IMR-90 (cell line): ENCODE measurements at regions not wholly inside any gene's neighbourhood (a gene's known extent, or its start where the extent isn't known, plus 50 kb on each side); places are given as distances from the start of the nearest gene placed in this dataset.

ENCODE experiments used
- ATAC-seq: fragments of 200-7000 bp; cut with Tn5 transposase; 2 replicates; pipeline ENCODE4 v1.9.1; 2020; ENCODE audit warnings: low read depth, mild to moderate bottlenecking, moderate library complexity
- BruUV-seq: library from RNA; stranded (reverse); fragments of 400-500 nt; replicated peaks from 2 replicates; lab custom pipeline; 2021; lab: Mats Ljungman, UMichigan
- CTCF ChIA-PET: fragments of 300-600 bp; formaldehyde crosslinking; extraction: SDS; loops from one replicate; lab custom pipeline; 2021; ENCODE audit warnings: antibody characterized with exemption; lab: Yijun Ruan, JAX
- POLR2A ChIA-PET: fragments of 300-600 bp; sonication (Branson Sonifier 250); formaldehyde crosslinking; loops from one replicate; lab custom pipeline; 2022; ENCODE audit warnings: antibody characterized with exemption; ENCODE audit not compliant: unreplicated experiment; lab: Charles Lee
- DNase-seq: peaks from one replicate; pipeline ENCODE4 v3.0.0; 2013
- H2AFZ ChIP-seq: replicated peaks from 2 replicates; pipeline ENCODE3; 2013; ENCODE audit warnings: low read length, mild to moderate bottlenecking; ENCODE audit not compliant: poor library complexity
- H2AK5ac ChIP-seq: 2 replicates; pipeline ENCODE4 v1.6.1; 2013; ENCODE audit warnings: low read depth, low read length, inconsistent platforms
- H2AK9ac ChIP-seq: replicated peaks from 2 replicates; pipeline ENCODE3; 2013; ENCODE audit warnings: mild to moderate bottlenecking, low read depth, low read length, moderate library complexity; ENCODE audit not compliant: poor library complexity
- H2BK120ac ChIP-seq: 2 replicates; pipeline ENCODE4 v1.6.1; 2013; ENCODE audit warnings: low read depth, low read length, inconsistent platforms
- H2BK15ac ChIP-seq: 3 replicates; pipeline ENCODE4 v1.6.1; 2013; ENCODE audit warnings: low read depth, low read length, inconsistent platforms
- H2BK20ac ChIP-seq: 2 replicates; pipeline ENCODE4 v1.6.1; 2013; ENCODE audit warnings: low read depth, mild to moderate bottlenecking, inconsistent platforms, low read length, moderate library complexity
- H2BK5ac ChIP-seq: 2 replicates; pipeline ENCODE4 v1.6.1; 2013; ENCODE audit warnings: mild to moderate bottlenecking, low read depth, low read length, inconsistent platforms; ENCODE audit not compliant: poor library complexity, severe bottlenecking
- H3K14ac ChIP-seq: replicated peaks from 2 replicates; pipeline ENCODE4 v1.6.1; 2013; ENCODE audit warnings: low read depth, low read length, inconsistent platforms
- H3K18ac ChIP-seq: 2 replicates; pipeline ENCODE4 v1.6.1; 2013; ENCODE audit warnings: low read depth, low read length, control low read depth
- H3K23ac ChIP-seq: 2 replicates; pipeline ENCODE4 v1.6.1; 2013; ENCODE audit warnings: low read depth, low read length, inconsistent platforms
- H3K27ac ChIP-seq: 2 replicates; pipeline ENCODE4 v1.5.1; 2013; ENCODE audit warnings: mild to moderate bottlenecking, control low read depth, low read length; ENCODE audit not compliant: insufficient read depth
- H3K27me3 ChIP-seq: 2 replicates; pipeline ENCODE4 v1.6.1; 2013; ENCODE audit warnings: low read length; ENCODE audit not compliant: control insufficient read depth, insufficient read depth
- H3K36me3 ChIP-seq: 2 replicates; pipeline ENCODE4 v1.6.1; 2013; ENCODE audit warnings: low read length, mixed read lengths; ENCODE audit not compliant: control insufficient read depth, insufficient read depth
- H3K4ac ChIP-seq: 2 replicates; pipeline ENCODE4 v1.6.1; 2013; ENCODE audit warnings: low read depth, low read length, inconsistent platforms
- H3K4me1 ChIP-seq: 2 replicates; pipeline ENCODE4 v1.6.1; 2013; ENCODE audit warnings: low read length, mixed read lengths; ENCODE audit not compliant: control insufficient read depth, insufficient read depth
- H3K4me2 ChIP-seq: 2 replicates; pipeline ENCODE4 v1.6.1; 2013; ENCODE audit warnings: low read depth, mild to moderate bottlenecking, control low read depth, low read length, moderate library complexity
- H3K4me3 ChIP-seq: 2 replicates; pipeline ENCODE4 v1.5.1; 2013; ENCODE audit warnings: low read depth, mild to moderate bottlenecking, control low read depth, low read length, moderate library complexity; ENCODE audit not compliant: insufficient read depth
- H3K56ac ChIP-seq: 2 replicates; pipeline ENCODE4 v1.6.1; 2013; ENCODE audit warnings: low read length, inconsistent platforms; ENCODE audit not compliant: insufficient read depth; ENCODE audit errors: extremely low read depth
- H3K79me1 ChIP-seq, 2 experiments: 2 replicates each; pipeline ENCODE4 v1.6.1; 2013; ENCODE audit warnings: low read length in 2 of 2, inconsistent platforms in 1 of 2, low read depth in 1 of 2
- H3K9ac ChIP-seq: 2 replicates; pipeline ENCODE4 v1.6.1; 2013; ENCODE audit warnings: low read depth, low read length, control low read depth
- H3K9me1 ChIP-seq: 2 replicates; pipeline ENCODE4 v1.6.1; 2013; ENCODE audit warnings: low read length, inconsistent platforms; ENCODE audit not compliant: insufficient read depth
- H3K9me3 ChIP-seq: 2 replicates; pipeline ENCODE4 v1.6.1; 2013; ENCODE audit warnings: low read length; ENCODE audit not compliant: control insufficient read depth, insufficient read depth
- H4K20me1 ChIP-seq: 2 replicates; pipeline ENCODE4 v1.6.1; 2013; ENCODE audit warnings: low read length, inconsistent platforms; ENCODE audit not compliant: insufficient read depth
- H4K5ac ChIP-seq: 2 replicates; pipeline ENCODE4 v1.6.1; 2013; ENCODE audit warnings: mild to moderate bottlenecking, low read depth, low read length, control low read depth
- H4K8ac ChIP-seq, 2 experiments: 2 replicates each; pipeline ENCODE4 v1.6.1; 2013; ENCODE audit warnings: low read depth in 2 of 2, low read length in 2 of 2, control low read depth in 1 of 2, inconsistent platforms in 1 of 2
- H4K91ac ChIP-seq: 2 replicates; pipeline ENCODE4 v1.6.1; 2013; ENCODE audit warnings: low read depth, low read length, inconsistent platforms; ENCODE audit not compliant: insufficient read depth
- RFX5 ChIP-seq: IDR thresholded peaks from 2 replicates; pipeline ENCODE4 v1.8.0; 2012; ENCODE audit warnings: low read depth, mild to moderate bottlenecking, low read length, moderate library complexity
- SMC3 ChIP-seq: fragments of 150-350 bp; IDR thresholded peaks from 2 replicates; pipeline ENCODE4 v1.6.1; 2016; ENCODE audit warnings: low read depth, mild to moderate bottlenecking, antibody characterized with exemption, low read length, moderate library complexity
- WGBS, 2 experiments: methylation state at CpG; one replicate each; pipeline versions ENCODE4 v1.1.5 to v1.1.7; 2013; ENCODE audit warnings: missing lambda C conversion rate in 2 of 2; ENCODE audit not compliant: insufficient read length in 1 of 2; ENCODE audit errors: extremely low coverage in 2 of 2; 5-methylcytosine and 5-hydroxymethylcytosine counted together
- dilution Hi-C: fragments of 300-500 bp; cut with HindIII; formaldehyde crosslinking; loops from one replicate; pipeline ENCODE4 v1.14.3; 2018; ENCODE audit warnings: low sequenced_read_pairs; ENCODE audit not compliant: unreplicated experiment
- in situ Hi-C: fragments of 300-500 bp; cut with MboI; formaldehyde crosslinking; loops from 3 replicates; pipeline ENCODE4 v1.14.3; 2019; ENCODE audit warnings: low sequenced_read_pairs, inconsistent platforms, mixed read lengths
- intact Hi-C: fragments of 100-400 bp; cut with micrococcal nuclease; formaldehyde crosslinking; loops from 2 replicates; pipeline ENCODE4 v1.10.0; 2022
- TF ChIP-seq, protein P1 (sequence below): fragments of 150-350 bp; IDR thresholded peaks from 2 replicates; pipeline ENCODE4 v1.6.1; 2017; ENCODE audit warnings: mild to moderate bottlenecking, antibody characterized with exemption, low read length, low read depth

DNA sequence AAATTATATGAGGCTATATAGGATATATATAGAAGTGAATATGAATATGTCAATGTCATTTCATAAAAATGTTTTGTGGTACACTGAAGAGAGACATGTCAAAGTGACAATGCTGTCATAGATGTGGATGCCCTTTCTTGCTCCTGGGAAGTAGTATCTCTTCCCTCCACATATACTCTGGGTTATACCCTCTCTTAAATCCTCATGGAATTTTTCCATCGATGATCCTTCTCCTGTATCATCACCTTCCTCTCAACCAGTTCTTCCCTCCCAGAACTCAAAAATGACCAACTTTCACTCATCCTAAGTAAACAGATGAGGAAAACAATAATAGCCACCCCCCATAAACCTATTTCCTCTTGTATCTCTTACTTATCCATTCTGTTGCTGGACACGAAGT is 351.5 kb downstream of the USP25 start:
- Histone ChIP-seq H3K27ac (no peak overlapping the region), H3K4me3 (no peak overlapping the region), H3K27me3 (no peaks in the 10 kb centered on the region), H4K8ac (no peak overlapping the region), H3K56ac (no peak overlapping the region), H3K79me1 (no peaks in the 10 kb centered on the region), H3K9ac (no peak overlapping the region), H3K23ac (no peak overlapping the region), H2BK5ac (no peak overlapping the region), H3K18ac (no peak overlapping the region), H3K9me3 (no peaks in the 10 kb centered on the region), H3K4me1 (no peaks in the 10 kb centered on the region), H4K5ac (no peak overlapping the region), H3K4ac (no peak overlapping the region), H3K14ac (no peak overlapping the region), H4K91ac (no peak overlapping the region), H2BK15ac (no peak overlapping the region), H2AK9ac (no peak overlapping the region), H3K36me3 (no peaks in the 10 kb centered on the region), H2BK120ac (no peak overlapping the region), H2AFZ (no peak overlapping the region), H3K9me1 (no peaks in the 10 kb centered on the region), H2AK5ac (no peak overlapping the region), H3K4me2 (no peak overlapping the region), H4K20me1 (no peaks in the 10 kb centered on the region), H2BK20ac (no peak overlapping the region)
- no peak for ATAC-seq
- WGBS, 2 experiments = 100% methylated on average over 1 of the region's 2 CpGs; no CpG with 5 or more reads in 1 of the 2 experiments
- TF ChIP-seq RFX5 (no peak), SMC3 (no peak)
- TF ChIP-seq, protein P1, sequence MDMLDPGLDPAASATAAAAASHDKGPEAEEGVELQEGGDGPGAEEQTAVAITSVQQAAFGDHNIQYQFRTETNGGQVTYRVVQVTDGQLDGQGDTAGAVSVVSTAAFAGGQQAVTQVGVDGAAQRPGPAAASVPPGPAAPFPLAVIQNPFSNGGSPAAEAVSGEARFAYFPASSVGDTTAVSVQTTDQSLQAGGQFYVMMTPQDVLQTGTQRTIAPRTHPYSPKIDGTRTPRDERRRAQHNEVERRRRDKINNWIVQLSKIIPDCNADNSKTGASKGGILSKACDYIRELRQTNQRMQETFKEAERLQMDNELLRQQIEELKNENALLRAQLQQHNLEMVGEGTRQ = no peak
- intact Hi-C loops = loop anchor here (10.0 kb wide), 1 partner anchor 187 kb away; no protein-coding TSS in a partner anchor
- POLR2A ChIA-PET = no interaction called here
- CTCF ChIA-PET = interaction anchor here (1.0 to 1.5 kb wide), 3 partner anchors 10 to 250 kb away, joined by 5 to 9 read pairs (median 6); no protein-coding TSS in a partner anchor
- no peak for DNase-seq
- BruUV-seq = no TSS peak
- in situ Hi-C loops = loop anchor here (5.0 kb wide), 1 partner anchor 246 kb away; no protein-coding TSS in a partner anchor
- dilution Hi-C loops = no loop called here
